ENCODE measurements at regions not wholly inside any gene's neighbourhood (a gene's known extent, or its start where the extent isn't known, plus 50 kb on each side); places are given as distances from the start of the nearest gene placed in this dataset.

GRCh38 chr11:62073061-62073460 is 50.8 kb upstream of the INCENP start:
- no peak for DNase-seq

- DNase-seq = no peak
These were observed 52.4 kb upstream of the INCENP start for GRCh38 chr11:62071408-62071807.

- DNase-seq = no peak
These were observed 53.6 kb upstream of the INCENP start for GRCh38 chr11:62069986-62070919.

- DNase-seq = no peak
These were observed 54.4 kb upstream of the INCENP start for GRCh38 chr11:62069374-62069773.

GRCh38 chr11:62068730-62069129 is 55.1 kb upstream of the INCENP start:
- no peak for DNase-seq

- DNase-seq = no peak
These were observed 56.1 kb upstream of the INCENP start for GRCh38 chr11:62067741-62068140.

- DNase-seq = no peak
These were observed 59.6 kb upstream of the INCENP start for GRCh38 chr11:62064221-62064620.

- no peak for DNase-seq
These were observed 61.5 kb upstream of the INCENP start for GRCh38 chr11:62062223-62062861.

- DNase-seq = no peak
These were observed 62.2 kb upstream of the INCENP start for GRCh38 chr11:62061356-62062222.

GRCh38 chr11:62057069-62057468 is 66.7 kb upstream of the INCENP start:
- DNase-seq = no peak

- DNase-seq = no peak
These were observed 67.8 kb upstream of the INCENP start for GRCh38 chr11:62055970-62056369.

- no peak for DNase-seq
These were observed 69.2 kb upstream of the INCENP start for GRCh38 chr11:62054484-62055121.

- DNase-seq = no peak
These were observed 69.7 kb upstream of the INCENP start for GRCh38 chr11:62054081-62054480.

- DNase-seq = no peak
These were observed 73.1 kb upstream of the INCENP start for GRCh38 chr11:62050716-62051115.

- no peak for DNase-seq
These were observed 75.7 kb upstream of the INCENP start for GRCh38 chr11:62048100-62048499.

GRCh38 chr11:62046568-62047100 is 77.2 kb upstream of the INCENP start:
- DNase-seq = no peak

- no peak for DNase-seq
These were observed 77.2 kb upstream of the FTH1 start for GRCh38 chr11:62044639-62045121.

GRCh38 chr11:62035293-62035692 is 67.9 kb upstream of the FTH1 start:
- DNase-seq = no peak

GRCh38 chr11:62034036-62034338 is 66.6 kb upstream of the FTH1 start:
- no peak for DNase-seq

GRCh38 chr11:62033191-62034035 is 66.0 kb upstream of the FTH1 start:
- DNase-seq = no peak

- no peak for DNase-seq
These were observed 62.7 kb upstream of the FTH1 start for GRCh38 chr11:62030071-62030684.

Data from stimulated activated CD4-positive, alpha-beta T cell treated with anti-CD3 and anti-CD28 coated beads, Interleukin-4, amount 100 ng/mL, for 4 hours (primary cell).